ENCODE measurements at regions not wholly inside any gene's neighbourhood (a gene's known extent, or its start where the extent isn't known, plus 50 kb on each side); places are given as distances from the start of the nearest gene placed in this dataset.

DNA sequence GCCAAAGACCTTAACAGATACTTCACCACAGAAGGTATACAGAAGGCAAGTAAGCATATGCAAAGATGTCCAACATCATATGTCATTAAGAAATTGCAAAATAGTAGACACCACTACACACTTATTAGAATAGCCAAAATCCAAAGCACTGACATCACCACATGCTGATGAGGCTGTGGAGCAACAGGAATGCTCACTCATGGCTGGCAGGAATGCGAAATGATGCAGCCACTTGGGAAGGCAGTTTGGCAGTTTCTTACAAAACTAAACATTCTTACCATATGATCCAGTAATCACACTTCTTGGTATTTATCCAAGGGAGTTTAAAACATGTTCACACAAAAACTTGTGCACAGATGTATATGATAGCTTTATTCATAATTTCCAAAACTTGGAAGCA, 261.2 kb upstream of the AJAP1 start:
- DNase-seq (ENCODE audit: low spot score), result no peak

DNA sequence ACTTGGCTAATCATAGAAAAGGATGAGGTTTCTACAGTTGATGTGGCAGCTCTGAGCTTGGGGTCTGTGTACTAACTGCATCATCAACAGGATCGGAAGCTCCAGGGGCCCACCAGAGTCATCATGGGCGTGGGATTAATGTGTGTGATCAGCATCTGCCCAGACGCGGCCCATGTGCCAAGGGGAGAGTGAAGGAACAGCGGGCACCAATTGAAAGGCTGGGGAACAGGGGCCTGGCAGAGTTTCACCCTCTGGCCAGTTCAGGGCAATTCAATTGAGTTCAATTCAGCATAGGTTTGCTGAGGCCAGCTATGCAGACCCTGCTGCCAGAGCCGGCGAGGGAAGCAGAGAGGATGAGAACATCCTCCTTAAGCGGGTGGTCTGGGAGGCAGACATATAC, 260.0 kb upstream of the AJAP1 start:
- no peak for DNase-seq (ENCODE audit: low spot score)

DNA sequence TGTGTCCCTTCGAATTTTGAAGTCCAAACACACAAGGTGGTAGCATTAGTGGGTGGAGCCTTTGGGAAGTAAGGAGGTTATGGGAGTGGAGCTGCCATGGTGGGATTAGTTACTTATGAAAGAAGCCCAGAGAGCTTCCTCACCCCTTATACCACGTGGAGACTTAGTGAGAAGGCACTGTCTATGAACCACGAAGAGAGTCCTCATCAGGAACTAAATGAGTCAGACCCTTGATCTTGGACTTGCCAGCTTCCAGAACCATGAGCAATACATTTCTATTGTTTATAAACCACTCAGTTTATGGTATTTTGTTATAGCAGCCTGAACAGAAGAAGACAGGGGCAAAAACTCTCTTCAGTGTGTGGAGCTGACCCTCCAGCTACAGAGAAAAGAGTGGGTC, 259.3 kb upstream of the AJAP1 start:
- no peak for DNase-seq (ENCODE audit: low spot score)

DNA sequence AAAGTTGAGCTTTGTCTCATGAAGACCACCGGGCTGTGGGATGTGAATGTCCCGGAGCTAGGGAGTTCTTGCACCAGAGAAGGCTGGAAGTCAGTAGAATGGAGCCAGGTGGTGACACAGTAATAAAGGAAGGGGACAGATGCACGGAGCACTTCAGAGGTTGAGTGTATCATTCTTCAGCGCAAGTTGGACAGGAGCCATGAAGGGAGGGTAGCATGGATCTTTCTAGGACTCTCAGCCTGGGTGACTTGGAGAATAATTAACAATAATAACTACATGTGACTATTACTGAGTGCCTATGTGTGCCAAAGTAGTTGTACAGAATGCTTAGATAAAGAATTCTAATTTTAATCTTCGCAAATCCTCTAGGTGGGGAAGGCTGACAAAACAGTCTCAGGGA, 258.7 kb upstream of the AJAP1 start:
- DNase-seq (ENCODE audit: low spot score), result no peak

DNA sequence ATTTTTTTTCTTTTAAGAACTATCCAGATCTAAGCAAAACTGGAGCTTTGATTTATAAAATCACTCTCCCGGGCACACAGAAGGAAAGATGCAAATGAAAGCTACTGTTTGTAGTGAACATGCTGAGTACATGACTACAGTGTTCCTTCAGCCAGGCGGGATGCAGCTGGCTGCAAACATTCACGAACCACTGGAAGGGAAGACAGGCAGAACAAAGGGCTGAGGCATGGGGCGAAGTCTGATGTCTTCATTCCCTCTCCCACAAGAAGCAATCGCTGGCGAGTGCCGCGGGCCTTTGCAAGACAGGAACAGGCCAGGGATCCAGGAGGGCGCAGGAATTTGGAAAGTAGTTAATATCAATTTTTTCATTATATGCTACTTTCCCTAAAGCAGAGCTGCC, 257.9 kb upstream of the AJAP1 start:
- DNase-seq (ENCODE audit: low spot score), result no peak

DNA sequence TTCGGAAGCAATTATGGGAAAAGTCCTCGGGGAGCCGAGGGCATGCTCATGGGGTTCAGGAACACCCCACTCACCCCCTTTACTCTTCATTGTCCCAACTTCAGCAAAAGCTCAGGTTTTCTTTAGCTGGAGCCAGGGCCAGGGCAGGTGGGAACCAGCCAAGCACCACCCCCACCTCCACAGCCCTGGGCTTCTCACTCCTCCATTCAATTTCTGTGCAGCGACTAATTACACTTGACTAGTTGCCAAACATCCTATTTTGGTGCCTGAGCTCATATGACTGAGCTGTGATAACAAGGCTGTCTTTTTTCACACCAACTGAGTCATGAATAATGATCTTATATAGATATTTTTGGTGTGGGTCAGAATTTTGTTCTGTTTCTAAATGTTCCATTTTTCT, 257.2 kb upstream of the AJAP1 start:
- no peak for DNase-seq (ENCODE audit: low spot score)

DNA sequence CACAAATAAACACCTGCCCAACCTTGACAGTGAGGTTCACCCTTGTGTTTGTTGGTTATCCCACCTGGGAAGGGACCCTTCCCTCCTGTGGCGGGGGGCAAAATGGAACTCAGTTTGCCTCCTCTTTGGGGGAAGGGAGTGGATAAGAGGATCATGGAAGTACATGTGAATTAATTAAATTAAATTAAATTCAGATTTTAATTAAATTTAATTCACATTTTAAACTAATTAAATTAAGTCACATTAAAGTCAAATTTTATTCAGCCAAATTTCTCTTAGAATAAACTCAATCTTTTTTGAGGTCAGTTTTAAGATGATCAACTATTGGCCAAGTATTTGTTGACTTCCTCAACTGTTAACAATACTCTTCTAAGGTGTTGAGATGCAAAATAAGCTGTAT, 252.4 kb upstream of the AJAP1 start:
- no peak for DNase-seq (ENCODE audit: low spot score)

DNA sequence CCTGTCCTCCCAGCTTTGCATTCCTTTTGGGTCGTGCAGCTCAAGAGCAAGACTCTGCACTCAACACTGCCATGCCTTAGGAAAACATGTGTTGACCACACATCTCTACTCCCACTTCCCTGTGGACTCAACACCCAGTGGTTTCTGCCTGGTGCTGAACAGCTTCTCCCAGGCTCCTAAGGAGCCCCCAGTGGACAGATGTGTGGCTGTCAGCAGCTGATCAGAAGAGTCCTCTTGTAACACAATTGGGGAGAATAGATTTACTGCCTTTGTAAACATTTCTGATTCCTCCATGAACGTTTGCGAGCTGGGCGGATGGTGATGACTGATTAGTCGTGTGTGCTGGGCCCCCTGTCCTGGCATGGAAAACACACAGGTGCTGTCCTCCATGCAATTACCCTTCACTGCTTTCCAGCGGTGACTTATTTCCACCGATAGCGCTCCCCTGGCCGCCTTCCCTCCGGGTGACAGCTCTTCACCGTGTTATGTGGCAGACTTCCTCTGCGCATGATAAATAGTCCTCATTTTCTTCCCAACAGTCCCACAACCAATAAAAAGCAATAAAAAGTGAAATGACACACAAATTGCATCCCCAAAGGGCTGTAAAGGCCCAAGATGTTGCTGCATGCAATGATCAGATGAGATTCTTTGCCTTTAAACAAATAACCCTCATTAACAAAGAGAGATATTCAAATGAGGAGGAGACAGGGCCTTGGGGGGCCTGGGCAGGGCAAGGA, 249.4 kb upstream of the AJAP1 start:
- DNase-seq (ENCODE audit: low spot score), result no peak

DNA sequence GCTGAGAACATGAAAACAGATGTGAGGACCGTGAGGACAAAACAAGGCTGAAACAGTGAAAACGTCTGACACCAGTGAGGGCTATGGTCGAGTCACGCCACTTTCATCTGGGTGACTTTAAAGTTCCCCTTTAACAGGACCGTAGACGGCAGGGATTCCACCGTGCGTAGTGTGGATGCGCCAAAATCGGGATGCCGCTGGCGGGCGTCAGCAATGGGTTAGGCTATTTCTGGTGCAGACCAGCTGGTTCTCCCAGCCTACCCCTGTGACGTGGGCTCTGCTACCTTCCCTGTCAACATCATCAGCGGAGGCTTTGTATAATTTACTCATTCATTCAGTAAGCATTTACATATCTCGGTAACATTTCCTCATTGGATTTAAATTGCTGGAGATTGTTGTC, 246.6 kb upstream of the AJAP1 start:
- DNase-seq (ENCODE audit: low spot score), result no peak

DNA sequence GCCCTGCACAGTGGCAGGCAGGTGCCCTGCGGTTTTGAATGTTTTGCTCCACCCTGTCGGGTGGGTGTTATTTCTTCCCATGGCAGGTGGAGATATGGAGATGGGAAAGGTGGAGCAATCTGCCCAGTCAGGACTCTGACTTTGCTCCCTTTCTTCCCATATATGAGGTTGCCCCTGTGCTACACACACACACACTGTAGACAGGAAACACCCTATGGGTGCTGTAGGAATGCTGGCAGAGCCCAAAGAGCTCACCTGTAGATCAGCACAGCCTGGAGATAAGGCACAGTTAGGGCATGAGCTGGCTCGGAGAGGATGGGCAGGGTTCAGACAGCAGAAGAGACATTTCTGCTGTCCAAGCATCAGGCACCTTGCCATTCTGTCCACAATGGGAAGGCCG, 246.0 kb upstream of the AJAP1 start:
- no peak for DNase-seq (ENCODE audit: low spot score)

DNA sequence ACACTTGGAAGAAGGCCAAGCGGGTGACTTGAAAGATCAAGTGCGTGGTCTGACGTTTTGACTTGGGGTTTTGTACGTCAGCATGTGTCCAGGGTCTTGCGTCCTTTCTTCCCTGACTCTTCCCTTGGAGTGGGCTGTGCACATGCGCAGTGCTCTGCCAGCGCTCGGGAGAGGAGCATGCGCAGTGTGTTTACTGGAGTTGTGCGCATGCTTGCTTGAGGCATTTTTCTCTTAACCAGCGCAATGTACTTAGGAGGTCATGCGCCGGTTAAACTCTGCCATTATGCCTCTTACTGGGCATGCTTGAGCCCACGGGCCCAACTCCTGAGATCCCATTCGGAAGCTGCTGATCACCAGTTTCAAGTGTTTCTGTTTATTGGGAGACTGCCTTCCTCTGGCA, 242.5 kb upstream of the AJAP1 start:
- peak; percentile 82 for DNase-seq (ENCODE audit: low spot score)

DNA sequence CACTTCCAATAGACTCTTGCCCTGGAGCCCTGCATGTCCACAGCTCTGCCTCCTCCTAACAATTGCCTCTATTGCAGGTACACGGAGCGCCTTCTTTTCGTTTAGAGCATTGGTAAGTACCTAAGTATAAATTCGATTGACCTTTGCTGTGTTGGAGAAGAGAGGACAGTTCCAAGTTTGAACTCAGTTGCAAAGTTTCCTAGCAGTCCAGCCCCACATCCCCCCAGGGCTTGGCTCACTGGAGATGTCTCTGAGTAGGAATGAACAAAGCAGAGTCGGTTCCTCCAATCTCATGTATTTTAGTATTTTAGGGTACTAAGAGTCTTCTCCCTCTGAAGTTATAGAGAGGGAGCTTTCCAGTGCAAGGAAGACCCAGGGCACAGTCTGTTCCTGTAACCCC, 238.9 kb upstream of the AJAP1 start:
- no peak for DNase-seq (ENCODE audit: low spot score)

DNA sequence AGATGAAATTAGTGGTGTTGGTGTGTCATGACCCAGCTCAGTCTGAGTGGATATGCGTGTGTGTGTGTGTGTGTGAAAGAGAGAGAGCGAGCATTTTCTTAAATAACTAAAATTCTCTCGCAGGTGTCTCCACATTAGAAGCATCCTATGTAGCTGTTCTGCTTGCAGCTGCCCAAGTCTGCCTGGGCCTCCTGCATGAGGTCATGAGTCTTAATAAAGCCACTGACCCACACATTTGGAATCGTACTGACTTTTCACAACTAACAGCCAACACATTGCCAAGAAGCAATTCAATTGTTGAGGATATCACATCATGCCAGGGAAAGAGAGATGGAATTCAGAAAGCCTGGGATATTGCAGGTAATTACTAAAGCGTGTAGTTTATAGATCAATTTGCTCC, 238.2 kb upstream of the AJAP1 start:
- no peak for DNase-seq (ENCODE audit: low spot score)

DNA sequence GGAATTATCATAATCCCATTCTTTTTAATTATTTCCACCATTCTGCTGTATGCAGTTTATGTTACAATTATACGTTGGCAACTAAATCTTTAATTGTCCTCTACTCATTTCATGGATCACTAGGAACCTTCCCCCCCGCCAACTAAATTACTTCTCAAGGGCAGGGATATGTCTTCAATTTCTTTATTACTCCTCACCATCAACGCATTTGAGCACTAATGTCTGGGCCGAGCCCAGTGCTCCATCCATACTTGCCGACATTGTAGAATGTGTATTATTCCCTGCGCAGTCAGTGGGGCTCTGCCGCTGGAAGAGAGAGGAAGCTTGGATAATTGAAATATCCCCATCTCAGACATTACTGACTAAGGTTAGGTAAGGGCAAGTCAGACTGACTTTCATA, 236.4 kb upstream of the AJAP1 start:
- no peak for DNase-seq (ENCODE audit: low spot score)

DNA sequence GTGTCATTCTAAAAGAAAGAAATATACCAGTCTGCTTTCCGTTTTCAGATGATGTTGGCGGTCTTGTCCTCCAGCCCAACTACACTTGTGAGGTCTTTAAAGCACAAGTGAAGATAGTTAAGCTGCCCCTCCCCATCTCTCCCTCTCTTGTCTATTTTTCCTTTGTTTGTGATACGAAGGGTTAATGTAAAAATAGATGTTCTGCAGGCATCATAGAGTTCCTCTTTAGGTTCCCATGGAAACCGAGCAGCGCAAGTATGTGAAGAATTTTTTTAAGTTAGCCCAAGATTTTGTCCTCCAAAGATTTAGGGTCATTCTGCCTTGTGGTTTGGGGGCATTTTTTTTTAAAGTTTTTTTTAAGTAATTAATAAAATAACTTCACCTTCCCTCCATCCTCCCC, 232.4 kb upstream of the AJAP1 start:
- DNase-seq (ENCODE audit: low spot score), result no peak

DNA sequence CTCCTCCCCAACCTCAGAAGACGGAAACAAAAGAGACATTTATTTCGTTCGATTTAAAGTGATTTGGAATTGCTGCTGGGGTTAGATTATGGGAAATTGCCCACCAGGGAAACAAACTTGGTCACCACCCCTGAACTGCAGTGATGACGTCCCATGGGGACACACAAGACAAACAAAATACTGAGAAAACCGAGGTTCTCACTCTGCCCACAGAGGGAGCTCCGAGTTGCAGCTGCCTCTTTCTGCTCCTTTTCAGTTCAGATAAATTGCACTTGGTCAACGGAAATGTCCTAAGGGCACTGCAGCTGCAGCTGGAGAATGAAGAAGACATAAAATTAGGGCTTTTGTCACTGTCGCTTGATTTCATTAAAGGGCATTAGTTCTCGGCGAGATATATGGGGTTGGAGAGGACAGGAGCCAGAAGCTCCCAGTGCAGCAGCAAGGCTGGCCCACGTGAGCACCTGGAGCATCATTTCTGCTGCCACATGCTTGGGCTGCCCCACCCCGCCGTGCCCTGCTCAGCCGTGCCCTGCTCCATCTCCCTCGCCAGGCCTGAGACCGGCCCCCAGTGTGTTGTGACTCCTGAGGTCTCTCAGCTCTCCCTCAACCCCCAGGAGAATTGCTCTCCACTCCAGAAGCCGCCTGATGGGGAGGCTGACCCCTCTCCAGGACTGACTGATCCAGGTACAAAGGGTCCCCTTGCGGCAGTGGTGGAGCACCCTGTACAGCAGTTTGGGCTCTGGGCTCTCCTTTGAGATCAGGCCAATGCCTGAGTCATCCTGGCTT, 231.7 kb upstream of the AJAP1 start:
- DNase-seq (ENCODE audit: low spot score), result peak; percentile 42

DNA sequence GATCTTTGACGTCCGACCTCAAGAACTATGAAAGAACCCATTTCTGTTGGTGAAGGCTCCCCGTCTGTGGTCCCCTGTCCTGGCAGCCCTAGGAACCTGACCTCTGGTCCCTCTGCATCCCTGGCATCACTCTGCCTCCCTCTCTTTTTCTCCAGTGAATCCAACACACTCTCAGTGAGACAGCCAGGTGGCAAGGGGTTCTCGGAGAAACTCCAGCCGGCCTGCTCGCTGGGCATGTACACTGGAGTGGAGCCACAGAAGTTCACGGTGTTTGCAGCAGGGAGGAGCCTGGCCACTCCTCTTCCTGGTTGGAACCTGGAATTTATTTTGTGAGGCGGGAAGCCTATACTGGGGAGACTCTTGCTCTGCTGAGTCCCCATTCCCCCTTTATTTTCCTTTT, 230.2 kb upstream of the AJAP1 start:
- no peak for DNase-seq (ENCODE audit: low spot score)

DNA sequence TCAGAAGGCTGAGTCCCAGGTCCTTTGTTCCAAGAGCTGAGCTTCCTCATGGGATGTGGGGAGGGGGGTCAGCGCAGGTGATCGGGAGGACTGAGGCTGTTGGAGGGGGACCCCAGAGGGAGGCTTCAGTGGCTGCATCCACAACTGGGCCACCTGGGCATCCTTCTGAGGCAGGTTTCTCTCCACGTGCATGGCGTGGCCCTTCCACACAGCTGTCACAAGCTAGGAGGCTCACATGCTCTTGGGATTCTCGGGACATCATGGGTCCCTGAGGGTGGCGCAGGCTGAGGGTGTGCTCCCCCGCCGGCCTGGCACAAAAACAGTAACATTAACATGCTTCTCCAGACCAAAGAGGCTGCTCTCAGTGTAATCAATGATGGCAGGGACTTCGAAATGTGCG, 229.6 kb upstream of the AJAP1 start:
- no peak for DNase-seq (ENCODE audit: low spot score)

DNA sequence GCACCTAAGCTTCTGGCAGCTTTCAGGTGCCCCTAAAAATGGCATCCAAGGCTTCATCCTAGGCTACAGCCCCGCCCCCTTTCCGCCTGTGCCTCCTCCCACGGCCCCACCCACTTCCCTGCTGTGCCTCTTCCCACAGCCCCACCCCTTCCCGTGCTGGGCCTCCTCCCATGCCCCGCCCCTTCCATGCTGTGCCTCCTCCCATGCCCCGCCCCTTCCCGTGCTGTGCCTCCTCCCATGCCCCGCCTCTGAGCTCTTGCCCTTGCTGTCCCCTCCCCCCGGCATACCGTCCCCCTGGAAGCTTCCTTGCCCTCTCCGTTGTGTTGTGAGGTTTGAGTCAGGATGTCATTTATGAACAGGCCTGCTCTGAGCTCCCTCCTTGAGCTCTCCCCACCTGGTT, 228.5 kb upstream of the AJAP1 start:
- no peak for DNase-seq (ENCODE audit: low spot score)

DNA sequence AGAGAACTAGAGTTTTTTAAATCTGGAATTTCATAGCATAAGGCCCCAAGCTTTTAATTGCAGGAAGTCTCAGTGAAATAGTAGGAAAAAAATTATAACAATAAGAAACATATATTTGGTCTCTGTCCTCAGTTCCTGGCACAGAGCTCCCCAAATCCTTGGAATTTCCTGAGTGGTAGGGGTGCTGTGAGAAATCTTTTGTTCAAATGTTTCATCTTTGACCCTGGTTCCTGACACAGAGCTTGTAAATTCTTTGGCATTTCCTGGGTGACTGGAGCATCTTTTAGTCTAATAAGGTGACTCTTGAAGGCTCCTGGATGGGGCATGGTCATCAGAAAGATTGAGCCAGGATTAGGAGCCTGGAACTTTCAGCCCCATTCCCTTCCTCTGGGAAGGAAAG, 225.7 kb upstream of the AJAP1 start:
- DNase-seq (ENCODE audit: low spot score), result no peak

DNA sequence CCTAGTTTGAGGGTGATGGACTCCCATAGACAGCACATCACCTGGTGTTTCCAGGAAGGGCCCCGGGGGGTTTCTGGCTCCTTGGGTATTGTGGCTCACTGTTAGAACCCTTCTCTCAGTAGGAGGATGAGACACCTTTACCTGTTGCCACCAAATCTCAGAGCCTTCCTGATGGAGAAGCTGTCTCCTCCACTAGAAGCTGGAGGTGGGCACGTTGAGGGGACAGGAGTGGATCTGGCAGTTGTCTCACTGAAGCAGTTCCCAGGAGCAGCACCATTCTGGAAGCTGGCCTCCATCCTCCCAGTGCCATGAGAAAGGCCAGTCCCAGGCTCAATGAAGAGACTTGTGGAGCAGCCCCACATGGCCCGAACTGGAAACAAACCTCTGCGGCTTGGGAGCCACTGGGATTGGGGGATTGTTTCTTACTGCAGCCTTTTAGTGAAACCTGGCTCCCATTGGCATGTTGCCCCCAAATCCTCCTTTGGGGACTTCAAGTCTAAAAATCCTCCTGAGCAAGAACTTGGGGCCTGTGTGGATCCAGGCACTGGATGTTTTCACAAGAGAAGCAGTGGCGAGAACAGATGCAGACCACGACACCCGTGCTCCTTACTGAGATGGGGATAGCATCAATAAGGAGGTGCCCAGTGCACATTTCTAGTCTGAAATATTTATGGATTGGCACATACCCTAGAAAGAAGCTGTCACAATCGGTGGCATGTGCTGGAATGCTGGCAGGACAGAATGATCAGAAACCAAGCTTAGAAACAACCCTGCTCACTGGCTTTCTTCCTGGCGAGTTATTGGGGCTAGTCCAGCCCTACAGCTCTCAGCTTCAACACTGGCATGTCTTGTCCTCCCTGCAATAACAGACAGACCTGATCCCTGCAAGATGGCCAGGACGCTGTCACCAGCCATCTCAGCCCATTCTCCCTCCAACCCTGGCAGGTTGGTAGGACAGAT, 223.7 kb upstream of the AJAP1 start:
- DNase-seq (ENCODE audit: low spot score), result no peak

DNA sequence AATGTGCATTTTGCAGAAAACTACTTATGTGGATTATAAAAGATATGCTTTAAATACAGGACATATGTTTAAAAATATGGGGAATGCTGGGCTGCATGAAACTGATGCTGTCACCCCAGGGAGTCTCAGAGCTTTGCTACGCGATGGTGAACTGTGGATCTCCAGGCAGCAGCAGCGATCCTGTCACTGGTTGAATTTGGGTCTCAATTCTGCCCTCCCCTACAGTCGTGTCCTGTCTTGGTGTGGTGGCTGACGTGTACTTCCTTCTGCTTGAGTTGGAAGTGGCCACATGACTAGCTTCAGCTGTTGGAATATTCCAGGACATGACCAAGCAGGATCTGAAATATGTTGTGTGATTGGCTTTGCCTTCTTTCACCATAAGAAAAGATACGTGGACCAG, 222.9 kb upstream of the AJAP1 start:
- DNase-seq (ENCODE audit: low spot score), result no peak

DNA sequence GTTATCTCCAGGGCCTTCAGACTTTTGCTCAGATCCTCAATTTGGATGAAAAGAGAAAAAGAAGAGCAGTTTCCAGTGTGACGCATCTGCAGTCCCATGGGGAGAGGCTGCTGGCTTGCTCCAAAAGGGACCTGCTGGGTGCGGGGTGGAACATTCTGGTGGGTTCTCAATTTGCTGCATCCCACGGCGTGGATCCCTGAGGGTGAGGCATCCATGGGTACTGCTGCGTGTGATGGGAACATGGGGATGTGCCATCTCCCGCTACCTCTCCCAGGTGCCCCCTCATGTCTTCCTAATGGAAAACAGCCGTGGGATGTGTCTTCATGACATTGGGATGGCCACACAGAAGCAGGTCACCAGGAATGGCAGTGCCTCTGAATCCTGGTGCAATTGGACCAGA, 221.3 kb upstream of the AJAP1 start:
- DNase-seq (ENCODE audit: low spot score), result no peak

Data from COLO829 (cell line).